RWPE1 (cell line): ENCODE measurements at regions not wholly inside any gene's neighbourhood (a gene's known extent, or its start where the extent isn't known, plus 50 kb on each side); places are given as distances from the start of the nearest gene placed in this dataset.

ENCODE experiments used
- CTCF ChIA-PET: fragments of 350-600 bp; sonication (Branson Sonifier 250); formaldehyde crosslinking; extraction: SDS; loops from one replicate; lab custom pipeline; 2021; lab: Yijun Ruan, JAX
- POLR2A ChIA-PET: fragments of 400-600 bp; formaldehyde crosslinking; extraction: SDS; loops from one replicate; lab custom pipeline; 2020; ENCODE audit warnings: antibody characterized with exemption; ENCODE audit not compliant: low non-redundant PET; lab: Yijun Ruan, JAX
- DNase-seq: peaks from one replicate; pipeline ENCODE4 v3.0.0; 2012; ENCODE audit warnings: low spot score
- H3K27ac ChIP-seq: fragments of 450-650 bp; 2 replicates; pipeline ENCODE4 v1.5.1; 2017
- CTCF ChIP-seq: fragments of 450-650 bp; conservative IDR thresholded peaks from 2 replicates; pipeline ENCODE4 v1.5.1; 2017; ENCODE audit warnings: low read depth, mild to moderate bottlenecking

- DNase-seq, result no peak
- ChIA-PET POLR2A (no interaction called here), CTCF (interaction anchor here (0.8 kb wide), 1 partner anchor 1131 kb away, joined by 3 read pairs; no protein-coding TSS in a partner anchor)
- H3K27ac ChIP-seq, result no peak overlapping the region
- no peak for TF ChIP-seq CTCF
These were observed 128.7 kb upstream of the PIK3R1 start for GRCh38 chr5:68086857-68087256.

- no peak for TF ChIP-seq CTCF
- H3K27ac ChIP-seq, result no peak overlapping the region
- no peak for DNase-seq
- CTCF ChIA-PET, result interaction anchor here (0.8 kb wide), 1 partner anchor 1130 kb away, joined by 3 read pairs; no protein-coding TSS in a partner anchor
- POLR2A ChIA-PET, result no interaction called here
These were observed 129.1 kb upstream of the PIK3R1 start for GRCh38 chr5:68086439-68086838.

GRCh38 chr5:68084396-68084795 is 131.2 kb upstream of the PIK3R1 start:
- ChIA-PET CTCF (no interaction called here), POLR2A (no interaction called here)
- no peak for TF ChIP-seq CTCF
- no peak for DNase-seq
- no peak overlapping the region for H3K27ac ChIP-seq

GRCh38 chr5:68080282-68081050 is 135.1 kb upstream of the PIK3R1 start:
- POLR2A ChIA-PET, result no interaction called here
- TF ChIP-seq CTCF, result no peak
- no peak for DNase-seq
- no peak overlapping the region for H3K27ac ChIP-seq
- CTCF ChIA-PET, result no interaction called here

GRCh38 chr5:68077349-68077894 is 138.1 kb upstream of the PIK3R1 start:
- no peak for DNase-seq
- ChIA-PET CTCF (interaction anchor here (0.7 kb wide), 1 partner anchor 175 kb away, joined by 4 read pairs; no protein-coding TSS in a partner anchor), POLR2A (no interaction called here)
- H3K27ac ChIP-seq, result no peak overlapping the region
- TF ChIP-seq CTCF, result no peak

GRCh38 chr5:68074633-68075032 is 140.9 kb upstream of the PIK3R1 start:
- ChIA-PET POLR2A (no interaction called here), CTCF (interaction anchor here (0.6 kb wide), 1 partner anchor 674 kb away, joined by 3 read pairs; no protein-coding TSS in a partner anchor)
- no peak overlapping the region for H3K27ac ChIP-seq
- no peak for DNase-seq
- TF ChIP-seq CTCF, result no peak
